ENCODE measurements at regions not wholly inside any gene's neighbourhood (a gene's known extent, or its start where the extent isn't known, plus 50 kb on each side); places are given as distances from the start of the nearest gene placed in this dataset.

GRCh38 chr4:18815779-18816173 lies 794.2 kb upstream of the LCORL start:
- H3K27ac Mint-ChIP-seq (ENCODE audit: unreplicated experiment) = no peak overlapping the region
- no peak overlapping the region for H3K4me3 Mint-ChIP-seq (ENCODE audit: unreplicated experiment)
- H3K27me3 Mint-ChIP-seq (ENCODE audit: unreplicated experiment) = peaks cover 2% of the 10 kb centered on the region
- H3K9me3 Mint-ChIP-seq (ENCODE audit: unreplicated experiment) = no peaks in the 10 kb centered on the region
- DNase-seq = no peak
- H3K4me1 Mint-ChIP-seq (ENCODE audit: low read depth, unreplicated experiment) = no peaks in the 10 kb centered on the region
- no peaks in the 10 kb centered on the region for H3K36me3 Mint-ChIP-seq (ENCODE audit: unreplicated experiment)
- TF ChIP-seq, protein P1, sequence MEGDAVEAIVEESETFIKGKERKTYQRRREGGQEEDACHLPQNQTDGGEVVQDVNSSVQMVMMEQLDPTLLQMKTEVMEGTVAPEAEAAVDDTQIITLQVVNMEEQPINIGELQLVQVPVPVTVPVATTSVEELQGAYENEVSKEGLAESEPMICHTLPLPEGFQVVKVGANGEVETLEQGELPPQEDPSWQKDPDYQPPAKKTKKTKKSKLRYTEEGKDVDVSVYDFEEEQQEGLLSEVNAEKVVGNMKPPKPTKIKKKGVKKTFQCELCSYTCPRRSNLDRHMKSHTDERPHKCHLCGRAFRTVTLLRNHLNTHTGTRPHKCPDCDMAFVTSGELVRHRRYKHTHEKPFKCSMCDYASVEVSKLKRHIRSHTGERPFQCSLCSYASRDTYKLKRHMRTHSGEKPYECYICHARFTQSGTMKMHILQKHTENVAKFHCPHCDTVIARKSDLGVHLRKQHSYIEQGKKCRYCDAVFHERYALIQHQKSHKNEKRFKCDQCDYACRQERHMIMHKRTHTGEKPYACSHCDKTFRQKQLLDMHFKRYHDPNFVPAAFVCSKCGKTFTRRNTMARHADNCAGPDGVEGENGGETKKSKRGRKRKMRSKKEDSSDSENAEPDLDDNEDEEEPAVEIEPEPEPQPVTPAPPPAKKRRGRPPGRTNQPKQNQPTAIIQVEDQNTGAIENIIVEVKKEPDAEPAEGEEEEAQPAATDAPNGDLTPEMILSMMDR (IDR thresholded peaks at IDR 0.05; ENCODE audit: partially characterized antibody, unreplicated experiment) = no peak

- H3K4me1 Mint-ChIP-seq (ENCODE audit: low read depth, unreplicated experiment) = no peaks in the 10 kb centered on the region
- H3K27ac Mint-ChIP-seq (ENCODE audit: unreplicated experiment) = no peak overlapping the region
- TF ChIP-seq, protein P1 (IDR thresholded peaks at IDR 0.05; ENCODE audit: partially characterized antibody, unreplicated experiment) = no peak
- DNase-seq = no peak
- no peaks in the 10 kb centered on the region for H3K9me3 Mint-ChIP-seq (ENCODE audit: unreplicated experiment)
- H3K27me3 Mint-ChIP-seq (ENCODE audit: unreplicated experiment) = no peaks in the 10 kb centered on the region
- no peaks in the 10 kb centered on the region for H3K36me3 Mint-ChIP-seq (ENCODE audit: unreplicated experiment)
- H3K4me3 Mint-ChIP-seq (ENCODE audit: unreplicated experiment) = no peak overlapping the region
Measured at GRCh38 chr4:18815081-18815778, 793.7 kb upstream of the LCORL start.

DNA sequence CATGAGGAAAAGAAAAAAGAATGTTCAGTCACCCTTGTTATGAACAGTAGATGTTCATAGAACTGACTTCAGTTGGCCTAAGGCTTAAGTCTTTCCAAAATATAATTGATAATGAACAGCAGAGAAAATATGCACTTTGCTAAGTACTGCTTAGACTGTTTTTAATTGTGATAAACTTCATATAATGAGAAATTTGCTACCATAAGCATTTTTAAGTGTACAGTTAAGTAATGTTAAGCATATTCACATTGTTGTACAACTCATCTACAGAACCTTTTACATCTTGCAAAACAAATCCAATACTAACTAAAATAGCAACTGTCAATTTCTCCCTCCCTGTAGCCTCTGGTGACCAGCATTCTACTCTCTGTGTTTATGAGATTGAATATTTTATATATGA lies 792.2 kb upstream of the LCORL start:
- Mint-ChIP-seq H3K4me3 (ENCODE audit: unreplicated experiment) (no peak overlapping the region), H3K27me3 (ENCODE audit: unreplicated experiment) (no peaks in the 10 kb centered on the region), H3K4me1 (ENCODE audit: low read depth, unreplicated experiment) (peaks cover 1% of the 10 kb centered on the region)

DNA sequence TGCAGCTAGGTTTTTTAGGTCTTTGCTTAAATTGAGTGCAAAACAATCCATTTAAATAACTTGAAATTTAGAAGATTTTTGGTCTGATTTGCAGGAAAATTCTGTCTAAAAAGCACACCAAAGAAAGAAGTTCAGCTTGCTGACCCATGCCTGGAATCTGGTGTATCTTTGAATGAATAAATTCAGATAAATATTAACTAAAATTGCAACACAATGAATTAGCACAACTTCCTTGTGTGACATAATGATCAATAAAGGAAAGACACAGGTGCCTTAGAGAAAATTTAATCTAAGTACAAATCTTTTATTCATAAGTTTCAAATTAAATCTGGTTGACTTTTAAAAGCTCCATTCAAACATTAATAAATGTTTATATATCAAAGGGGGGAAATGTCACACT lies 791.5 kb upstream of the LCORL start:
- H3K9me3 Mint-ChIP-seq (ENCODE audit: unreplicated experiment) = no peaks in the 10 kb centered on the region
- TF ChIP-seq, protein P1 (IDR thresholded peaks at IDR 0.05; ENCODE audit: partially characterized antibody, unreplicated experiment) = no peak
- no peak overlapping the region for H3K27ac Mint-ChIP-seq (ENCODE audit: unreplicated experiment)
- H3K27me3 Mint-ChIP-seq (ENCODE audit: unreplicated experiment) = no peaks in the 10 kb centered on the region
- H3K36me3 Mint-ChIP-seq (ENCODE audit: unreplicated experiment) = no peaks in the 10 kb centered on the region
- peaks cover 2% of the 10 kb centered on the region for H3K4me1 Mint-ChIP-seq (ENCODE audit: low read depth, unreplicated experiment)
- H3K4me3 Mint-ChIP-seq (ENCODE audit: unreplicated experiment) = no peak overlapping the region
- DNase-seq = no peak

More for the DNA sequence above, 792.2 kb upstream of the LCORL start:
- Mint-ChIP-seq H3K36me3 (ENCODE audit: unreplicated experiment) (no peaks in the 10 kb centered on the region), H3K9me3 (ENCODE audit: unreplicated experiment) (no peaks in the 10 kb centered on the region), H3K27ac (ENCODE audit: unreplicated experiment) (no peak overlapping the region)
- TF ChIP-seq, protein P1 (IDR thresholded peaks at IDR 0.05; ENCODE audit: partially characterized antibody, unreplicated experiment) = no peak
- DNase-seq = no peak

- Mint-ChIP-seq H3K36me3 (ENCODE audit: unreplicated experiment) (no peaks in the 10 kb centered on the region), H3K27ac (ENCODE audit: unreplicated experiment) (no peak overlapping the region)
- TF ChIP-seq, protein P1 (IDR thresholded peaks at IDR 0.05; ENCODE audit: partially characterized antibody, unreplicated experiment) = no peak
Measured at GRCh38 chr4:18803781-18804180, 782.2 kb upstream of the LCORL start.

More at GRCh38 chr4:18803781-18804180, 782.2 kb upstream of the LCORL start:
- no peak for DNase-seq
- Mint-ChIP-seq H3K4me1 (ENCODE audit: low read depth, unreplicated experiment) (peaks cover 1% of the 10 kb centered on the region), H3K4me3 (ENCODE audit: unreplicated experiment) (no peak overlapping the region), H3K9me3 (ENCODE audit: unreplicated experiment) (no peaks in the 10 kb centered on the region), H3K27me3 (ENCODE audit: unreplicated experiment) (no peaks in the 10 kb centered on the region)

Measured in glutamatergic neuron (in vitro differentiated cells).